ENCODE measurements at regions not wholly inside any gene's neighbourhood (a gene's known extent, or its start where the extent isn't known, plus 50 kb on each side); places are given as distances from the start of the nearest gene placed in this dataset.

- no peak for TF ChIP-seq CTCF (conservative IDR thresholded peaks at IDR 0.05; ENCODE audit: low read depth, low read length)
- no peak for TF ChIP-seq EZH2 (IDR thresholded peaks at IDR 0.05; ENCODE audit: low read length, unreplicated experiment)
- no peak for TF ChIP-seq EZH2phosphoT487 (IDR thresholded peaks at IDR 0.05; ENCODE audit: borderline replicate concordance, low read length)
These were observed 143.7 kb downstream of the FZD1 start for GRCh38 chr7:91407942-91408341.
